ENCODE measurements at regions not wholly inside any gene's neighbourhood (a gene's known extent, or its start where the extent isn't known, plus 50 kb on each side); places are given as distances from the start of the nearest gene placed in this dataset.

DNA sequence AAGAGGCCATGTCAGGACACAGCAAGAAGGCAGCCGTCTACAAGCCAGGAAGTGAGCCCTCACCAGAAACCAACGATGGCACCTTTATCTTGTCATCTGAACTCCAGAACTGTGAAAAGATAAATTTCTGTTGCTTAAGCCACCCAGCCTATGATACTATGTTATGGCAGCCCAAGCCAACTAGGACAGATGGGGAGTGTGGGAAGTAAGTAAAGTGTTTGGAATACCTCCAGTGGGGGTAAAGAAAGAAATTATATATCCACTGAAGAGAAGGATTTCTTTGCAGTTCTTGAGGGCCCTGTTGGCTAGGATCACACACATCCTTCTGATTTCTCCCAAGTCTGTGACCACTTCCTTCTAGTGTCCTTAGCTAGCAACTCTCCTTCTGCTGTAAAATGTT is 384.4 kb downstream of the TNS3 start:
- TF ChIP-seq, protein P1, sequence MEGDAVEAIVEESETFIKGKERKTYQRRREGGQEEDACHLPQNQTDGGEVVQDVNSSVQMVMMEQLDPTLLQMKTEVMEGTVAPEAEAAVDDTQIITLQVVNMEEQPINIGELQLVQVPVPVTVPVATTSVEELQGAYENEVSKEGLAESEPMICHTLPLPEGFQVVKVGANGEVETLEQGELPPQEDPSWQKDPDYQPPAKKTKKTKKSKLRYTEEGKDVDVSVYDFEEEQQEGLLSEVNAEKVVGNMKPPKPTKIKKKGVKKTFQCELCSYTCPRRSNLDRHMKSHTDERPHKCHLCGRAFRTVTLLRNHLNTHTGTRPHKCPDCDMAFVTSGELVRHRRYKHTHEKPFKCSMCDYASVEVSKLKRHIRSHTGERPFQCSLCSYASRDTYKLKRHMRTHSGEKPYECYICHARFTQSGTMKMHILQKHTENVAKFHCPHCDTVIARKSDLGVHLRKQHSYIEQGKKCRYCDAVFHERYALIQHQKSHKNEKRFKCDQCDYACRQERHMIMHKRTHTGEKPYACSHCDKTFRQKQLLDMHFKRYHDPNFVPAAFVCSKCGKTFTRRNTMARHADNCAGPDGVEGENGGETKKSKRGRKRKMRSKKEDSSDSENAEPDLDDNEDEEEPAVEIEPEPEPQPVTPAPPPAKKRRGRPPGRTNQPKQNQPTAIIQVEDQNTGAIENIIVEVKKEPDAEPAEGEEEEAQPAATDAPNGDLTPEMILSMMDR (IDR thresholded peaks at IDR 0.05): no peak

DNA sequence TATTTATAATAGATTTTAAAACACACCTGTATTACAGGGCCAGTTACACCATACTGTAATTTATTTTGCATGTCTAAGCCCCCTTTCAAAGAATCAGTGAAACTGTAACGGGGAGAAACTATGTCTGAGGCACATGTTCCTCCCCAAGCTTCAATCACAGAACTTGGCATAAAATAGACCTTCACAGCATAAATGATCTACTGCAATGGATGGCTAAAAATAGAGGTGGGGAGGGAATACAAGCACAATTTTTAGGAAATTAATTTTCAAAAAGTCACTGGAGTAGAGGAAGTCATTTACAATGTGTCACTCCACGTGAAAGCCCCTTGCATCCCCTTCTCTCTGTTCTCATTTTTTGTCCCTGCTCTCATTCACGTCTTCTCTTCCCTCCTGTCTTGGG is 385.2 kb downstream of the TNS3 start:
- TF ChIP-seq, protein P1 (IDR thresholded peaks at IDR 0.05): no peak

DNA sequence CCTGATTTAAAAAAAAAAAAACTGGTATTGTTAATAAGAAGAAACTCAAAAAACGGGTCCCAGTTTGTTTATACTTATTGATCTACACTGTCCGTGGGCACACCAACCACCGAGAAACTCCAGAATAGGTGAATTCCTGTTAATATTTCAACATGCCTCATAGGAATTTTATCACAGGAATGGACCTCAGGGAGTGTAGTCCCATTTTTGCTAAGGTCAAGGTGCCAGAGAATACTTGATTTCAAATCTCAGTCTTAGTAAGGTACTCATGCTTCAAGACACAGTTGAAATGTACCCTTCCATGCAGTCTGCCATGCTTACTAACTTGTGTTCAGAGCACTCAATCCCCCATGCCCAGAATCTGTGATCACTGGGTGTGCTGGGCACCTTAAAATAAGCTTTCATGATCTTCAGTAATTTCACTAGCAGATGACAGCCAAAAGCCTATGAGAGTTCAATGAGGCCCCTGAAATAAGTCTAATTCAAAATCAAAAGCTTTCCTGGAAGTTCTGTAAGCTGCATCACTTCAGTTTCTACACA is 385.7 kb downstream of the TNS3 start:
- TF ChIP-seq, protein P1 (IDR thresholded peaks at IDR 0.05): no peak

DNA sequence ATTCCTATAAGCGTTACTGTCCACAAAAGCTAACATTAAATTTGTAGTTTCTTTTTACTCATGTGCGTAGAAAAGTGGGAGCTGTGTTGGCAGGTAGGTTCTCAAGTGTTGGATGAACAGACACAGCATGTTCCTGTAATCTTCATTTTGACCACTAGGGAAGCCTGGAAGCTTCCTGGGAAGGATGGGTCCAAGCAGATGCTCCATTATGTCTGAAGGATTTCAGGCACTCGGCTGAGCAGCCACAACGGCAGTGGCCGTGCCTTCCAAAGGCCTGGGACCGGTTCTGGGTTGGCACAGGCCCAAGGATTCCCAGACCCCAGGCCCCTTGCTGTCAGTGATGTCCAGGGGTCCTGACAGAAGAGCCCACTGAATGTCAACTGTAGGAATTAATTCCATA is 386.3 kb downstream of the TNS3 start:
- TF ChIP-seq, protein P1 (IDR thresholded peaks at IDR 0.05): peak; percentile 36; the same call in 1 of the 2 replicates

DNA sequence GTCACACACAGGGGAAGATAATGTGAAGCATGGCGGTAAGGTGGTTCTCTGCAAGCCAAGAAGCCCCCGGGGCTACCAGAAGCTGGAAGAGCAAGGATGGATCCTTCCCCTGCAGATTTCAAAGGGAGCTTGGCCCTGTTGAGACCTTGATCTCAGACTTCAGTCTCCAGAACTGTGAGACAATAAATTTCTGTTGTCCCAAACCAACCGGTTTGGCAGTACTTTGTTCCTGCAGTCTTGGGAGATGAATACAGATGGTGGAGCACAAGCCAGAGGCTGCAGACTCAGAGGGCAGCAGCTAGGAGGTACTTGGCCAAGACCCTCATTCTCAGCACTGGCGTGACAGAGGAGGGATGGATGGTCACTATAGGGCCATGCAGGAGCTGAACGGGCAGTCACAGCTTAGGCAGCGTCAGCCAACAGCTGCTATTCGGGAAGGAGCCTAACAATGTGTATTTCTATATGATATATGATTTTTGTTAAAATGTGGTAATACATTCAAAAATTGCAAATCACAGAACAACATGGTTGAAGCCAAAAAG is 387.3 kb downstream of the TNS3 start:
- TF ChIP-seq, protein P1 (IDR thresholded peaks at IDR 0.05): no peak

DNA sequence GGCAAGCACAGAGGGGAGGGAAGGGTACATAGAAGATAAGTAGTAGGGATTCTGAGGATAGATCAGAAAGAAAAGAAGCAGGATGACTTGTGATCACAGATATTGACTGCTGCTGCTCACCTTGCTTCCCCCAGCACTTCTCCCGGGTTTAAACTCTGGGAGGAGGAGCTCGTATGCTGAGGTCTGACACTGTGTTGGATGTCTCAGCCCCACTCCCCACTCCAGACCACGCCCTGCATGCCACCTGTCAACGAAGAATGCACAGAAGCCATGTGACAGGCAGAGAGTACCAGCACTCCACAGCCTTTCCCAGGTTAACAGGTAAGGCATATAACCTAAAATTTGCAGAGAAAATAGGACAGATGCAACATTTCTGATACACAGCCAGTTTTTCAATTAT is 388.9 kb downstream of the TNS3 start:
- TF ChIP-seq, protein P1 (IDR thresholded peaks at IDR 0.05): no peak

DNA sequence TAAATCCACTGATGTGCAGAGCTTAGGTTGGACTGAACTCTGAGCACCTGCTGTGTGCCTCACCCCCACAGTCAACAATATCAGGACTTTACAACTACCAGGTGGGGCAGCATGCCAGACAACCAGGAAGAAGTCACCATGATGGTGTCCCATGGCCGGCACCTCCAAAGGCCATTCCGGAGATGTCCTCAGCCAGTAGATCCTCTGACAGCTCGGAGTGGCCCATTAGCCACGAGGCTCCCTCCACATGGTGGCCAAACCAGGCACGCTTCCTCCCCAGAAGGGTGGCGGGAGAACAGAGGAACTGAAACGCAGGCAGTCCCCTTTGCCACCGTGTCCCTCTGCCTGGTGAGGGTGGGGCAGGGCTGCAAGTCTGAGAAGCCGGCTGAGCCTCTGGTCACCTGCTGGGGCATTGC is 390.0 kb downstream of the TNS3 start:
- TF ChIP-seq, protein P1 (IDR thresholded peaks at IDR 0.05): no peak

DNA sequence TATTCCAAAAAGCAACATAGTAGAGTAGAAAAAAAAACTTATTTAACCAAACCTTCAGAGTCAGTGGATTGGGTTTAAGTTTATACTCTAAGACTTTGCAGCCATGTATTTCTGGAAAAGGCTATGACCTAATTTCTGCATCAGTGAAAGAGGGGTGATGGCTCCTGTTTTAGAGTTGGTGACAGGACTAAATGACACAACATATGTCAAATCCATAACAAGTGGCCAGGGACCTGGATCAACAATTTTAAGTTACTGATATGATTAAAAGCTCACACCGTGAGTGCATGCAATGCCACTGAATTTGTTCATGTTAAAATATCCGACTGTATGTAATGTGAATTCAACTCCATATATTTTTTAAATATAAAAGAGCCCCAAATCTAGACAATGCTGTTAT is 390.6 kb downstream of the TNS3 start:
- TF ChIP-seq, protein P1 (IDR thresholded peaks at IDR 0.05): no peak

All from LNCAP (cell line).